HEK293 (cell line): ENCODE measurements at regions not wholly inside any gene's neighbourhood (a gene's known extent, or its start where the extent isn't known, plus 50 kb on each side); places are given as distances from the start of the nearest gene placed in this dataset.

Experiments used
- CTCF ChIP-seq: fragments of 450-650 bp; formaldehyde crosslinking; IDR thresholded peaks from 2 replicates; pipeline ENCODE4 v1.5.1; 2016; ENCODE audit warnings: missing biosample characterization, missing genetic modification characterization
- KLF8 ChIP-seq: fragments of 450-650 bp; formaldehyde crosslinking; IDR thresholded peaks from 2 replicates; pipeline ENCODE4 v1.5.1; 2016; ENCODE audit warnings: missing biosample characterization, missing genetic modification characterization
- WT1 ChIP-seq: fragments of 450-650 bp; formaldehyde crosslinking; IDR thresholded peaks from 2 replicates; pipeline ENCODE4 v1.5.1; 2016; ENCODE audit warnings: missing biosample characterization, missing genetic modification characterization
- ZBTB49 ChIP-seq: fragments of 450-650 bp; formaldehyde crosslinking; IDR thresholded peaks from 2 replicates; pipeline ENCODE4 v1.5.1; 2016; ENCODE audit warnings: missing biosample characterization, missing genetic modification characterization, low read depth

GRCh38 chr2:190136259-190136658 lies 73.7 kb upstream of the MSTN start:
- no peak for TF ChIP-seq KLF8 (tag by site-specific recombination)
- TF ChIP-seq ZBTB49 (tag by site-specific recombination), result no peak
- no peak for TF ChIP-seq WT1 (tag by site-specific recombination)
- no peak for TF ChIP-seq CTCF
